Limb (tissue), 2 donors: ENCODE measurements at regions not wholly inside any gene's neighbourhood (a gene's known extent, or its start where the extent isn't known, plus 50 kb on each side); places are given as distances from the start of the nearest gene placed in this dataset.
"Not testable (repeated sequence)": the region's sequence is repeated elsewhere in the genome, so short reads cannot be mapped to it uniquely, and the experiment has no call there.

Experiments
- DNase-seq, 2 donors: peaks; one replicate each; pipeline ENCODE4 v3.0.0-alpha.2; 2016; ENCODE audit errors: extremely low spot score in 2 of 2

DNA sequence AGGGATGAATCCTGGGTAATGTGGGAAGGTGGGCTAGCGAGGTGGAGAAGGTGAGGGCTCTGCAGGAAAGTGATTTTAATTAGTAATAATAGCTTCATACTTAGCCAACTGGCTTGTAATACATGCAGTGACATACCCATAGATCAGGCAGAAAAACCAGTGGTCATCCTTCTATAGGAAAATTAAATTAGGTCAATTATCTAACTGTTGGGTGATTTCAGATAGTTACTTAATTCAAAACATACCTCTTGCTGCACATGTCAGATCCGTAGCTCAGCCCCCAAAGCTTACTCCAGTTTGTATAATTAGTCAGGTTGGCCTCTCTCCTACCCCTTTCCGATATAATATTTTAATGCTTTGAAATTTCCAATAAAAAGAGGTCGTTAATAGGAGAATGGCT, 137.0 kb downstream of the TMEM114 start:
- no peak for DNase-seq

DNA sequence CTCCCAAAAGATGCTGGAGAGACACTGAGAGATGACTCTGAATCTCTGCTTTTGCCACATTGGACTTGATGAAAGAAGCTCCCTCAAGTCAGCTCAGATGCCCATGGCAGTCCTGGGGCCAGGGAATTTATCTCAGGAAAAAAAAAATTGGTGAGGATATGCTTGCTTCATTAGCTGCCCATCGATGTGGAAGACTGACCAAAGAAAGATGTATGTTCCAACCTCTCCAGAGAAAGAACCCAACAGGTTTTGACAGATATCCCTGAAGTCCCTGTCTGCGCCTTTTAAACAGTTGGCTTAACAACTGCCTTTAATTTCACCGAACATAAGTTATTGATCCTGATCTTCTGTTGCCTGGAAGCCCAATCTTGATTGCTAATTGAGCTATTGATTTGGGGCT, 137.4 kb downstream of the TMEM114 start:
- DNase-seq: no peak

DNA sequence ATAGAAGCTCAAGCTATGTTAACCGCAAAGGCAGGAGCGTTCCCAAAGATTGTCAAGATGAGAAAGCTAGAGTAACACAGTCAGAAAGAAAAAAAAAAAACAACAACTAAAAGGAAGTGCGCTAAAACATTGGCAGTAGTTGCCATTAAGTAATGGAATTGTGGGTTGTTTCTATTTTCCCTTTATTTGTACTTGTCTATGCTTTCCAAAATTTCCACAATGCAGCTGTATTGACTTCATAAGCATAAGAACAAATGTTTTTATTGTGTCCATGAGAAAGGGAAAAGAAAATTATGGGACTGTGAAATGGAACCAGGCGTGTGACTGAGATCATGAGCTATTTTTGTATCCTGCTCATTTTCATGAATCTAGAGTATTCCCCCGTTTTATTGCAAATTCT, 153.4 kb downstream of the TMEM114 start:
- DNase-seq: no peak

DNA sequence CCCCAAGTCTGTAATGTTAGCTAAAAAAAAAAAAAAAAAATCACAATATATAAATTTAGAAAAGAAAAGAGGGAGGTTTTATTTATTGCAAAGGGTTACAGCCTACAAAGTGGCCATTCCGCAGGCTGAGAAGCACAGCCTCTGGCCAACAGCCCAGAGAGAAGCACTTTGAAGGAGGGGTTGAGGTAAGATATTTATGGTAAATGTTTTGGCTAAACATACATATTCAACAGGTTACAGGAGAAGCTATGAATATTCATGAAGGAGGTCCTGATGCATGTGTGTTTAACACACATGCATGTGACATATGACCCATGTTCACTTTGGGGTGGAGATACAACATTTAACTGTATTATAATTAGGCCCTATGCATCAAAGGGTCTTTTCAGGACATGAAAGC, 158.5 kb downstream of the TMEM114 start:
- no peak for DNase-seq

GRCh38 chr16:8430401-8430800, 159.9 kb downstream of the TMEM114 start:
- no peak for DNase-seq

DNA sequence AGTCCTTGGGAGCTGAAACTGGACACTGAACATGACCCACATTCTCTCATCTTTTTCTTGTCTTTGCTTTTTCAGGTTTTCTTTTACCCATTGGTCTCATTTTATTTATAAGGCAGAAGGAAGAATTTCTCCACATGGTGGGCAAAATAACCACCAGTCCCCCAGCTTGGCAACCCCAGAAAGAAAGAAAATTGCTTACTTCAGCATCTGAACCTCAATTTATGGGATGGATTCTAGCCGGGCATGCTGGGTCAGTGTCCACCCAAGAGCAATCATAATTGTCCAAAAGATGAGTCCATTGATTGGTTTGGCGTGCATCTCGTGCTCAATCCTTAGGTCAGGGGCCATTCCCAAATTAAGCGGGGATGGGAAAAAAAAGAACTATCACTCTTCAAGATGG, 163.7 kb downstream of the TMEM114 start:
- no peak for DNase-seq

DNA sequence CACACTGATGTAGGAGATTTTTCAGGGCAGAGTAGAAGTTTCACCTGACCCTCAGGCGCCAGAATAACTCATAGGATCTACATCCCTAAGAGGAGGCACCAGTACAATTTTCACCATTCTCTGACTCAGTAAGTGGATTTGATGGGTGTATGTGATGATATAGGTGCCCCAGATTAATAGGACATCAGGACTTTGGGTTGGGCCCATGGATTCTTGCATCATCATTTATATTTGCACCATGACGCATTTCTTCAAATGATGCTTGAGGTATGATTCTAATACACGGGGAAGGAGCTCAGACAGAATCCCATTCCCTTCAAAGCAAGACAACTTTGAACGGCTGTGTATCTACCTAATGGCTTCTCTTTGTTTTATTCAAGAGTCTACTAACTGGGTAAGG, 173.2 kb downstream of the TMEM114 start:
- DNase-seq: no peak

DNA sequence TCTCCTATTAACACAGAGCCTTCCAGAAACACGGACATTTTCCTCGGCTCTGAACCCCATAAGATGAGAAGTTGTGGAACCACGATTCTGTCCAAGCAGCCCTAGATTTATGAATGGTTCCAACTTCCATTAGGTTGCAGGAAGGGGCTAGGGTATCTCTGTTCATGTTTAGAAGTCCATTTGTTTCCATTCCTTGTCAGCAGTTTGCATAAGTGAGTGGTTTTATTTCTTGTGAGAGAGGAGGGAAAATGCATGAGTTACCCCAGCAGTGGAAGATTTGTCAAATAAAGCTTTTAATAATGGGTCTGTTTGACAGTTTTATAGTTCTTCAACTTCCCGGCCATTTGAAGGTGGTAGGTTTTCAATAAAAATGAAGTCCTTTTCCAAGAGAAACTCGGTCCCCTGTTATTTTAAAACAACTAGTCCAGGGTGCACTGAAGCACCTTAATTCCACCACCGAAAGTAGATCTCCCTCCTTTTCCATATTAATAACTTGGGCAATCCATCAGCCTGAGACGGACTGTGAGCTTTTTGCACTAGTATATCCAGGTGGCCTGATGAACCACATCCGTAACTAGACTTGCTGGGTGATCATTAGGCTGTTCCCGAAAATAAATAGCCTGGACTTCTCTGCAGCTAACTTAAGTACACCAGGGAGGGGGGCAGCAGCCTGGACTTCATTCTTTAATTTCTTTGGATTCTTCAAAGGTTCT, 181.3 kb downstream of the TMEM114 start:
- no peak for DNase-seq

GRCh38 chr16:8407351-8407750, 183.0 kb downstream of the TMEM114 start:
- DNase-seq: no peak

DNA sequence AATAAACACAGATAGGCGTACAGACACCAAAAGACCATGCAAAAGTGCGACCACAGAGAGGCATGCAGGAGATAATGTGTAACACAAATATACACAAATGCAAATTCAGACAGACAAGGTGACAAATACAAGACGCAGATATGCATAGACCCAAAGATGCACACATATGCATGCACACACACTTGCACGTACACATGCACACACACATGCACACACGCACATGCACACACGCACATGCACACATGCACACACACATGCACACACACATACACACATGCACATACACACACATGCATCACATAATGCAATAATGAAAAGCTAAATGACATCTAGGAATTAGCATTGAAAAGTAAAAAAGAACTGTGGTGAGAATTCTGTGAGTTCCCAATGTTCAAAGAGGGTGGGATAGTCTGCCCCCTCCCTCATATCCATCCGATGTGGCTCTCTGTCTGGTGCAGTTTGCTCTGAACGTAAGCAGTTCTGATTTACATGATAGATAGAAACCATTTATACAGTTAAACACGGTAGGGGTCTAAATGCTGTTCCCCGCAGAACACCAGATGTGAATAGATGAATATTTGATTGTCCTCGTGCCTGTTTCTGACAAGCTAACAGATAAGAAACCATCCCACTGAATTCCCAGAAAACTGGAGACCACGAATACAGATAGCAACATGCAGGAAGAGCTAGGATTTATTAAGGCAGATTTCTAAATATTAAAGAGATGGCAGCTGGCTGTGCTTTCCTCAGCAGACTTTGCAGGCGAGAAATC, 186.1 kb downstream of the TMEM114 start:
- DNase-seq: no peak

- no peak for DNase-seq
These were observed 187.1 kb downstream of the TMEM114 start for GRCh38 chr16:8402981-8403843.

GRCh38 chr16:8400683-8401082, 189.6 kb downstream of the TMEM114 start:
- DNase-seq: not testable (repeated sequence)

DNA sequence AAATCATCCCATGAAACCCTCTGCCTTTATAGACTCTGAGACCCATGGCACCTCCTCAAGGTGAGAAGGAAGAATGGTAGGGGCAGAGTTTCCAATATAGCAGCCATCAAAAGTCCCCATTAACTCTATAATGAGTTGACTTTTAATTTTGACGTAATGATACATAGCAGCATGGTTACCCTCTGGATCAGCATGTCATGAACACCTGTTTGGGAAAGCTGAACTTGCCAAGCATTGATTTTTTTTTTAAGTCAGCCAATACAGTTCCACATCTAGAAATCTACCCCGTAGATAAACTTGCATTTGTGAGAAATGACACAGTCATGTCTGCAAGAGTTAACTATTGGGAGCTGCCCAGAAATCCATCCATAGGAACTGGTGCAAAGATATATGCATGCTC, 191.8 kb downstream of the TMEM114 start:
- no peak for DNase-seq

GRCh38 chr16:8397223-8397622, 193.1 kb downstream of the TMEM114 start:
- no peak for DNase-seq

GRCh38 chr16:8396463-8396862, 193.8 kb downstream of the TMEM114 start:
- no peak for DNase-seq

DNA sequence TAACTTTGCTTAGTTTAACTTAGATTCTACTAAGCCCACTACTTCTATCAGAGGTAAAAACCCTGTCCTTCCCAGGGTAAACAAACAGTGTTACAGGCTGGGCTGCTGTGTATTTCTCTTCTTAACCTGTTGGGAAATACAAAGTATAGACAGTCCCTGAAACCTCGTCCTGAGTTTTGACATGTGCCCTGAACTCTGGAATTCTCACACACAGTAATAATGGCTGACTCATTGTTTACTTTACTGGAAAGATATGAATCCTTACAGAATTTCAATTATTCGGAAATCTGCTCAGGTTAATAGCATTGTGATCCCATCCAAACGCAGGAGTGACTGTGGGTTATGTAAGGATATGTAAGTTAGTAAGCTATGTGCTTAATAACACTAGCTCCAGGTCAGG, 199.1 kb downstream of the TMEM114 start:
- no peak for DNase-seq

GRCh38 chr16:8388684-8389083, 201.6 kb downstream of the TMEM114 start:
- DNase-seq: no peak

DNA sequence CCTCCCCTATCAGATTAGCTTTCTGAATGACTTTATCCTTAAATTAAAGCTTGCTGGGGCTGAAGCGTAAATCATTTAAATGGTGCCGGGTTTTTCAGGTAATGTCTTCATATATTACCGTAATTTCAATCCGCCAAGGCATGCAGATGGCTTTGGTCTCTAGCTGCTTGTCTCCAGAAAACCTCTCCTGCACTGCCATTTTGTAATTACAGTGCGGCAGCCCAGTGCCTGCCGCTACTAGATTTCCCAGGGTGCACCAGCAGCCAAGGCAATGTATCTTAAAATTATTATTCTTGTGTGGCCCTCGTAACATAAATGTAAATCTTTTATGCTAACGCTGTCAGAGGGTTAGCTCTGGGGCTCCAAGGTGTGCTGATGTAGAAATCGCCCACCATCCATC, 208.5 kb downstream of the TMEM114 start:
- DNase-seq: no peak

DNA sequence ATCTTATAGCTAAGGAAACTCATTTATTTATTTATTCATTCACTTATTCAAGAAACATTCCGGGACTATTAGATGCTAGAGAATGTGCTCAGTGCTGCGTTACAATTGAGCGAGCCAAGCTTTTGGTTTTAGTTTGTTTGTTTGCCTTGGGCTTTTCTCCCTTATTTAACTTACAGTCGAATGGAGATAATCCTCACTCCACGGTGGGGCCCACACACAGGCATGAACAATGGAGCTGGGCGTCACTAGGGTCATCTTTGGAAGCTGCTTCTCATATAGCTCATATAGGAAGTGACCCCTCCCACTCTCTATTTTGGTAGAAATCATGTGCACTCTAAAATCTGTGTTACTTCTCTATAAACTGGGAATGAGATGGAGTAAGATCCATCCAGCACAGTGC, 210.0 kb downstream of the TMEM114 start:
- DNase-seq: no peak

DNA sequence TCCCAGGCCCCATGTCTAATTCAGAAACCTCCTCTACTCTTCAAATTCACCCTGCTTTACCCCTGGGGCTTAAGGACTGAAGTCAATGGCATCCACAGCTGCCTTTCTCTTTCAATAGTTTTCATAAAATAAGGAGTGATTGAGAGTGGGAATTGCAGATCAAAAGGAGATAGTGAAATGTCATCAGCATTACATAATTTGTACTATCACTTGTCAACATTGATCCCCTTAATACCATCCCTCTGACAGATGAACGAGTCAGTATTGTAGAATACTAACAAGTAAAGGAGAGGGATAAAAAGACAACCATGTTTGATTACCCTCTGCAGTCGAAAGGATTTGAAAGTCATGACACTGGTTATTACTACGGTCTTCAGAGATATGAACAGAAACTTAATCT, 212.4 kb downstream of the TMEM114 start:
- DNase-seq: no peak

DNA sequence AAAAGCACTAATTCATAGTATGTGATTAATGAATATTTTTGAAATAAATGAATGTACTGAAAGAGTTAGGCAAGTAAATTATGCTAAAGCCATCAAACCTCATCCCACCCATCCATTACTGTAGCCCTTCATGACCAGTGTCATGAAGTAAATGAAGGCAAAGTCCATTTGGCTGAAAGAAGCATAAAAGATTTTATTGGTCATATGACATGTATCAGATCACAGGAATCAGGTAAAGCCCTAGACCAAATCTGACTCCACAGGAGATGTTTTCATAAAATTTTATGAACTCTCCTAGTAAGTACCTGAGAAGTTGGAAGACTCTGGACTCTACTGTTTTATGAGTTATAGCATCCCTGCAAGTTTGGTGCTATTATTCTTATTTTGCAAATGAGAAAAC, 213.5 kb downstream of the TMEM114 start:
- no peak for DNase-seq

GRCh38 chr16:8376430-8376829, 213.9 kb downstream of the TMEM114 start:
- DNase-seq: no peak
